Lung microvascular endothelial cell (primary cell): ENCODE measurements at regions not wholly inside any gene's neighbourhood (a gene's known extent, or its start where the extent isn't known, plus 50 kb on each side); places are given as distances from the start of the nearest gene placed in this dataset.

ENCODE experiments used
- DNase-seq, 2 donors: peaks; one replicate each; pipeline versions ENCODE4 v3.0.0 to v3.0.0-alpha.2; 2010; ENCODE audit warnings: low read depth in 2 of 2

- DNase-seq: no peak
Observed at GRCh38 chr12:84807249-84807648, 105.3 kb downstream of the SLC6A15 start.

- no peak for DNase-seq
Observed at GRCh38 chr12:84805474-84805858, 107.1 kb downstream of the SLC6A15 start.

DNA sequence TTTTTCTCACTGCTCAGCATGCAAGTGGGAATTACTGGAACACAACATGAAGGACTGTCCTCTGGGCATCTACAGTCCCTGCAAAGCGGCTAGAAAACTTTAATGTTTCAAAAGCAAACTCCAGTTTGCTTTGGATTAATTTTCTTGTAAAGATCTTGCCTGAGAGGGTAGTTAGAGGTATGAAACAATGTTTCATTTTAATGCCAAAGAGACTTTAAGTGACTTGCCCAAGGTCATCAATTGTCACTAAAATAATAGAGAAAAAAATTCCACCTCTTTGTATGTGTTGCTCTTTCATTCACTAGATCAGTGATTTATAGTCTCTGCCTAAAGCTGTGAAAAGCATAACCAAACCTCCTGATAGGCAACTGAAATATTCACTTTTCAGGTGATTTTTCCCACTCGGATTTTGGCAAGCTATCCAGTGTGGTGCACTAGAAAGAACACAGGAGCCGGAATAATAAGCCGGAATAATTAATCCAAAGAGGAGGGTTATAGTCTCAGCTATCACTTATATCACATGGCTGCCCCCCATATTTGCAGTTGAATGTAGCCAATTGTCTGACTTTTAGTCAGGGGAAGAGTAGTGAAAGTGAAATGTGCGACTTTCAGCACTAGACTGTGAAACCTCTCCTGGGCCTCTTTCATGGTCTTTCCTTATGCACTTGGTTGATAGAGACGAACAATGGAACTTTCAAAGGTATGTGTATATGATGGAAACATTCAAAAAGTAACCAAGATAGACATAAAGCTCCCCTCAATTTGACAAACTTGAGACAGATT, 107.7 kb downstream of the SLC6A15 start:
- no peak for DNase-seq

GRCh38 chr12:84803661-84804060, 108.9 kb downstream of the SLC6A15 start:
- no peak for DNase-seq

GRCh38 chr12:84802161-84802560, 110.4 kb downstream of the SLC6A15 start:
- DNase-seq: no peak

- no peak for DNase-seq
Observed at GRCh38 chr12:84793558-84794367, 118.8 kb downstream of the SLC6A15 start.

GRCh38 chr12:84791444-84791843, 121.2 kb downstream of the SLC6A15 start:
- DNase-seq: no peak

DNA sequence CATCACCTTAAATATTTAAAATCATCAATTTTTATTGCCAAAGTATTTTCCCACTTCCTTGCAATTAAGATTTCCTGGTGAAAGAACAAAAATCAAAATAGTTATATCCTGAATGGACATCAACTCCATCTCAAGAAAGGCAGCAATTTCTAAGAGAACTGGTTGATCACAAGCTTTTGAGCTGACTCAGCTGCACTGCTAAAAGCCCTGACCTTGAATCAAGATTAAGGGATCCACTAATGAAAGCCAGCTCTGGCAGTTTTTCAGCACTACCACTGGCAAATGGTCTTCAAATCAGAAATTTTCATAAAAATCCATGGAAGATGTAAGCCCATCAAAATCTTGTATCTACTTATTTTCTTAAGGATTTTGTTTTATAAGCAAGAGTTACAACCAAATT, 123.4 kb downstream of the SLC6A15 start:
- DNase-seq: no peak

DNA sequence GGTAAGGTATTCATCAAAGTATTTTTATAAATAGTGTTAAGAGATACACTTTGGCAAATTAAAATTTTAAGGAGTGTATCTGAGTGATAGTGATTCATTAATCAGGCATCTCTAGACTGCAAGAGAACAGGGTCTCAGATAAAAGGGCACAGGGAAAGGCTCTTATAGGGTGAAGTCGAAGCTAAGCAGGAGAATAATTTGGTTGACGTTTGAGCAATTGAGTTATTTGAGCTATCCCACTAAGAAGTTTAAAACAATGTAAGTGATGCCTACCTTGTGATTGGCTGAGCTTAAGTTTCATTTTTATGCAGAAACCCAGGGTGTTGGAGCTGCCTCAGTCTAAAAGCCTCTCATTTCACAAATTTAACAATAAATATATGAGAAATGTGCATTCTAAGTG, 125.3 kb downstream of the SLC6A15 start:
- DNase-seq: no peak

GRCh38 chr12:84786622-84787021, 126.0 kb downstream of the SLC6A15 start:
- DNase-seq: no peak

DNA sequence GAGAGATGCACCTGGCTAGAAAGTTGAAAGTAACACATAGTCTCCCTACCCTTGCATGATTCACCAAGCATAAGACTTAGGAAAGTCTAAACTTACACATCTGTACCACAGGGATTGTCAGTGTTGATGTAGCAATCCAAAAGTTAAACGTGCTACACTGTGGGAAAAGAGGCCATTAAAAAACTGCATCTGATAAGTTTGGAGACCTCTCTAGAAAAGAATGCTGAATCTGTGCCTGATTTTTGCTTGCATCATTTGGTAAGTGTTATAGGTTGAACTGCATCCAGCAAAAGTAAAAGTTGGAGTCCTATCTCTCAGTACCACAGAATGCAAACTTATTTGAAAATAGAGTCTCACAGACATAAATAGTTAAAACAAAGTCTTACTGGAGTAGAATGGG, 126.6 kb downstream of the SLC6A15 start:
- no peak for DNase-seq

DNA sequence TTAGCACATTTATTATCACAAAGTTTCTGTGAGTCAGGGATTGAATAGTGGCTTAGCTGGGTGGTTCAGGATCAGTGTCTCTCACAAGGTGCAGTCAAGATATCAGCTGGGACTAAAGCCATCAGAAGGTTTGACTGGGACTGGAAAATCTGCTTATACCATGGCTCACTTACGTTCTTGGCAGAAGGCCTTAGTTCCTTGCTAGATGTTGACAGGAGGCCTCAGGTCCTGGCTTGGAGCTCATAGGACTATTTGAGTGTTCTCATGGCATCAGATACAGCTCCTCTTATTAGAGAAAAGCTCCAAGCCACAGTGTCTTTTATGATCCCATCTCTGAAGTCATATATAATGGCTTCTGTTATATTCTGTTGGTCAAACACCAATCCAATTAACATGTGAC, 127.3 kb downstream of the SLC6A15 start:
- no peak for DNase-seq

- DNase-seq: no peak
Observed at GRCh38 chr12:84779169-84779568, 133.4 kb downstream of the SLC6A15 start.

GRCh38 chr12:84772281-84772680, 140.3 kb downstream of the SLC6A15 start:
- DNase-seq: no peak

- DNase-seq: no peak
Observed at GRCh38 chr12:84767079-84767478, 145.5 kb downstream of the SLC6A15 start.

DNA sequence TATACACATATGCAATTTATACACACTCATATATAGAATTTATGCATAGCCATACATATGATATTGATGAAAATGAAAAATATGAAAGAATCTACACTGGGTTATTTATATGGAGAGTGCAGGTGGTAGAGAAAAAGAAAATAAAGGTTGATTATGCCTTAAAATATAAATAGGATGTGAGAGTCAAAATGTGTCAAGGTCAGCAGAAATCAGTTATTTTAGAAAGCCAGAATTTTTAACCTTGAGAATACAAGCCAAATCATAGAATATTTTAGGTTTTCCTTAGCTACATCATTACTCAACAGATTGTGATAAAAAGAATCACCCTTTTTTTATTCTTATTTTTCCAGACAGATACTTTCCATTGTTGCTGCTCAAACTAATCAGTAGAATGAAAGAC, 146.2 kb downstream of the SLC6A15 start:
- no peak for DNase-seq

- DNase-seq: no peak
Observed at GRCh38 chr12:84764001-84764400, 148.6 kb downstream of the SLC6A15 start.

GRCh38 chr12:84763107-84763506, 149.5 kb downstream of the SLC6A15 start:
- no peak for DNase-seq

- no peak for DNase-seq
Observed at GRCh38 chr12:84760091-84760865, 152.3 kb downstream of the SLC6A15 start.

GRCh38 chr12:84757978-84758377, 154.6 kb downstream of the SLC6A15 start:
- no peak for DNase-seq

DNA sequence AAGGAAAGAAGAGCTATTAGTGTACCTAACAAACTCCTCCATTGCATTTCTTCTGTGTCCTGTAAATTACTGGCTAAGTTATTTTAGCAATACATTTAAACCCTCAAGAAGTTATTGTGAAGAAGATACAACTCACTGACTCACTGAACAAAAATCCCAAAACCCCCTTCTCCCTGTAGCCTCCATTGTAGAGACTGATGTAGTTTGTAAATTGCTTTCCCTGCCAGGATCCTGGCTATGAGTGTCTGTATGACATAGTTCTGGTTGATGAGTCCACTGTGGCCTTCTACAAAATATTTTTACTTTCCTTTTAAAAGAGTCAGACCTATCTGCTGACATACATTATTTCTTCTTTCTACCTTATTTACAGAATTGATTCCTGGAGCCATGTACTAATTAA, 155.6 kb downstream of the SLC6A15 start:
- DNase-seq: no peak

- no peak for DNase-seq
Observed at GRCh38 chr12:84745127-84745526, 167.5 kb downstream of the SLC6A15 start.
